GM12878 (cell line): ENCODE measurements at regions not wholly inside any gene's neighbourhood (a gene's known extent, or its start where the extent isn't known, plus 50 kb on each side); places are given as distances from the start of the nearest gene placed in this dataset.

ENCODE experiments used
- ATAC-seq: fragments of 200-7000 bp; cut with Tn5 transposase; 3 replicates; pipeline ENCODE4 v1.9.1; 2020; ENCODE audit warnings: mild to moderate bottlenecking, moderate library complexity
- BruUV-seq: library from RNA; stranded (reverse); fragments of 400-500 nt; replicated peaks from 2 replicates; lab custom pipeline; 2021; lab: Mats Ljungman, UMichigan
- CTCF ChIA-PET: fragments of 300-600 bp; sonication (Branson Sonifier 250); formaldehyde crosslinking; extraction: SDS; loops from one replicate; lab custom pipeline; 2021; ENCODE audit warnings: inconsistent platforms; lab: Yijun Ruan, JAX
- POLR2A ChIA-PET: fragments of 350-600 bp; formaldehyde crosslinking; extraction: SDS; loops from one replicate; lab custom pipeline; 2021; ENCODE audit warnings: inconsistent platforms; lab: Charles Lee
- RAD21 ChIA-PET: fragments of 300-600 bp; sonication (Branson Sonifier 250); formaldehyde crosslinking; loops from one replicate; lab custom pipeline; 2023; ENCODE audit warnings: antibody characterized with exemption; ENCODE audit not compliant: unreplicated experiment; lab: Charles Lee
- SMC1A ChIA-PET: fragments of 300-600 bp; sonication (Branson Sonifier 250); formaldehyde crosslinking; loops from one replicate; lab custom pipeline; 2023; ENCODE audit not compliant: unreplicated experiment, uncharacterized antibody; lab: Charles Lee
- DNase-seq: peaks from one replicate; pipeline ENCODE4 v3.0.0-alpha.2; 2011; ENCODE audit warnings: low read depth, low spot score
- FAIRE-seq: peaks from 3 replicates; lab custom pipeline; 2011; peaks lifted over from hg19 to GRCh38; lab: Jason Lieb, UNC
- H2AFZ ChIP-seq: 2 replicates; pipeline ENCODE4 v1.6.0; 2011; ENCODE audit warnings: low read depth, low read length, control low read depth; ENCODE audit not compliant: control insufficient read depth
- H3K27ac ChIP-seq: 2 replicates; pipeline ENCODE4 v1.5.1; 2011; ENCODE audit warnings: control low read depth; ENCODE audit not compliant: control insufficient read depth, insufficient read depth
- H3K27me3 ChIP-seq, 2 experiments: replicated peaks in 1 of 2; 2 replicates each; pipeline versions ENCODE4 v1.6.0 to v1.6.1; 2011; ENCODE audit warnings: low read length in 1 of 2; ENCODE audit not compliant: control insufficient read depth in 2 of 2, insufficient read depth in 2 of 2
- H3K36me3 ChIP-seq, 2 experiments: 2 replicates each; pipeline ENCODE4 v1.5.1; 2011; ENCODE audit warnings: low read length in 1 of 2; ENCODE audit not compliant: control insufficient read depth in 2 of 2, insufficient read depth in 2 of 2
- H3K4me1 ChIP-seq: 2 replicates; pipeline ENCODE4 v1.6.1; 2011; ENCODE audit warnings: mild to moderate bottlenecking, low read length, moderate library complexity, mixed read lengths; ENCODE audit not compliant: control insufficient read depth, insufficient read depth
- H3K4me2 ChIP-seq: 2 replicates; pipeline ENCODE4 v1.6.0; 2011; ENCODE audit warnings: control low read depth; ENCODE audit not compliant: control insufficient read depth, insufficient read depth
- H3K4me3 ChIP-seq: fragments of 200-600 bp; sonication (generic); 2 replicates; pipeline ENCODE4 v1.5.1; 2016
- H3K79me2 ChIP-seq: 2 replicates; pipeline ENCODE4 v1.6.0; 2011; ENCODE audit warnings: low read length; ENCODE audit not compliant: control insufficient read depth, insufficient read depth
- H3K9ac ChIP-seq: 2 replicates; pipeline ENCODE4 v1.8.0; 2011; ENCODE audit warnings: low read length, control low read depth, mixed read lengths; ENCODE audit not compliant: control insufficient read depth, insufficient read depth
- H3K9me3 ChIP-seq: replicated peaks from 3 replicates; pipeline ENCODE4 v1.5.1; 2011; ENCODE audit warnings: mild to moderate bottlenecking, low read length; ENCODE audit not compliant: control insufficient read depth, insufficient read depth
- H4K20me1 ChIP-seq: 2 replicates; pipeline ENCODE4 v1.6.0; 2011; ENCODE audit not compliant: control insufficient read depth, insufficient read depth
- FOS ChIP-seq: IDR thresholded peaks from 3 replicates; pipeline ENCODE4 v1.6.1; 2011; ENCODE audit warnings: borderline replicate concordance; ENCODE audit not compliant: insufficient read length; ENCODE audit errors: extremely low read depth
- NR2C2 ChIP-seq: IDR thresholded peaks from 2 replicates; pipeline ENCODE4 v1.6.1; 2011; ENCODE audit warnings: borderline replicate concordance, low read depth; ENCODE audit not compliant: control insufficient read depth, insufficient read length
- RAD21 ChIP-seq: IDR thresholded peaks from 2 replicates; pipeline ENCODE4 v1.6.1; 2011; ENCODE audit warnings: mild to moderate bottlenecking, low read depth, low read length, moderate library complexity; ENCODE audit not compliant: insufficient read depth
- RAD51 ChIP-seq: fragments of 450-650 bp; IDR thresholded peaks from 2 replicates; pipeline ENCODE4 v1.6.1; 2016; ENCODE audit warnings: moderate library complexity, mild to moderate bottlenecking, inconsistent platforms
- YY1 ChIP-seq: IDR thresholded peaks from 2 replicates; pipeline ENCODE4 v1.6.1; 2011; ENCODE audit warnings: low read depth, mild to moderate bottlenecking, low read length
- ZNF217 ChIP-seq: fragments of 450-650 bp; IDR thresholded peaks from 2 replicates; pipeline ENCODE4 v1.6.1; 2017; ENCODE audit warnings: antibody characterized with exemption, mild to moderate bottlenecking
- WGBS: methylation state at CpG from one replicate; pipeline ENCODE4 v1.1.6; 2016; ENCODE audit warnings: low lambda C conversion rate; ENCODE audit not compliant: insufficient replicate concordance, insufficient coverage; ENCODE audit errors: missing lambda C conversion rate; 5-methylcytosine and 5-hydroxymethylcytosine counted together
- in situ Hi-C: fragments of 300-500 bp; cut with MboI; formaldehyde crosslinking; loops from 9 replicates; pipeline ENCODE4 v1.14.3; 2018; ENCODE audit warnings: mixed read lengths
- intact Hi-C: fragments of 100-400 bp; cut with micrococcal nuclease; formaldehyde crosslinking; loops from one replicate; pipeline ENCODE4 v1.14.2; 2022; ENCODE audit not compliant: unreplicated experiment
- TF ChIP-seq, protein P1 (sequence below): fragments of 150-350 bp; IDR thresholded peaks from 2 replicates; pipeline ENCODE4 v1.6.1; 2014; ENCODE audit warnings: mild to moderate bottlenecking, low read depth, low read length
- TF ChIP-seq, protein P2 (sequence below): IDR thresholded peaks from 2 replicates; pipeline ENCODE4 v1.6.1; 2012; ENCODE audit warnings: low read depth, low read length, improper control_type of control experiment

DNA sequence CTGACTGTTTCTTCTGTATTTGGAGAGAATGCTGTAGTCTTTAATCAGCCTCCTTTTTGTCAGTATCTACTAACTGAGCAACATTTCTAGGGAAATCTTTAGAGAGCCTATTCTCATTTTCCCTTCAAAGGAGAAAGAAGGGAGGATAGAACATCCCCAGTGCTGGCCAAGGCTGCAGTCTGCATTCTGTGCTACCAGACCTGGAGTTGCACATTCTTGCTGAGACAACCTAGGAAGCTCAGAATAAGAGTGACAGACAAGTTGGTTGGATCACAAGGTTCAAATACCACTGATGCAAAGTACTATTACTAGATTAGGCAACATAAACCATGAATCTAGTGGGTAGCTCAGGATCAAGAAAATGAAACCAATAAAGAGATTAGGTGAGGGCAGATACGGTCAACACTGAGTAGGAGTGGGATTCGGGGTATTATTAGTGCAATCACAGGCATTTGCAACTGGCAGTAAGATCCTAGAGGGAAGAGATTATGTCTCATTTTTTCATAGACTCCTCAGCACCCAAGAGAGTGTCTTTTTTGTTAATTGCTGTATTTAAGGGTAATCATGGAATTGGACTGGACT, 213.5 kb upstream of the FAM83B start (continued):
- TF ChIP-seq FOS, result no peak
- TF ChIP-seq, all 136 proteins: peak for 0

DNA sequence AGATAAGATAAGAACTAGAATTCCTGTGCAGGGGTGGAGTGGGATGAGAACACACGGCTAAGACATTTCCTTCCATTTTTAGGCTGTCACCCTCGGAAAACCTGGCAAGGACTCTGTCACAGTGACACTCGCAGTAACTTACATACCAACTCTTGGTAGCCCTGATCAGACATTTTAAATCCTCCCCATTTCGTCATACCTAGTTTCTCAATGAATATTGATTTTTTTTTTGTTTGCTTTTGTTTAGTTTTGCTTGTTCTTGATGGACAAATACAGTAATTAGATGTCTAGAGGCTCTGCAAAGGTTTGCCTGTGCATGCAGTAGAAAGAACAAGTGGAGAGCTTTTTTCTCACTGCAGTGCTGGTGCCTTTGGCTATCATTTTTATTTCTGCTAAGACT, 213.0 kb upstream of the FAM83B start:
- 23% methylated on average over 4 of the region's 4 CpGs for WGBS
- TF ChIP-seq, protein P1, sequence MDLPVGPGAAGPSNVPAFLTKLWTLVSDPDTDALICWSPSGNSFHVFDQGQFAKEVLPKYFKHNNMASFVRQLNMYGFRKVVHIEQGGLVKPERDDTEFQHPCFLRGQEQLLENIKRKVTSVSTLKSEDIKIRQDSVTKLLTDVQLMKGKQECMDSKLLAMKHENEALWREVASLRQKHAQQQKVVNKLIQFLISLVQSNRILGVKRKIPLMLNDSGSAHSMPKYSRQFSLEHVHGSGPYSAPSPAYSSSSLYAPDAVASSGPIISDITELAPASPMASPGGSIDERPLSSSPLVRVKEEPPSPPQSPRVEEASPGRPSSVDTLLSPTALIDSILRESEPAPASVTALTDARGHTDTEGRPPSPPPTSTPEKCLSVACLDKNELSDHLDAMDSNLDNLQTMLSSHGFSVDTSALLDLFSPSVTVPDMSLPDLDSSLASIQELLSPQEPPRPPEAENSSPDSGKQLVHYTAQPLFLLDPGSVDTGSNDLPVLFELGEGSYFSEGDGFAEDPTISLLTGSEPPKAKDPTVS, result no peak
- TF ChIP-seq ZNF217, result no peak
- TF ChIP-seq RAD21, result no peak
- no peak for TF ChIP-seq RAD51
- no peak for TF ChIP-seq NR2C2
- TF ChIP-seq YY1, result no peak
- TF ChIP-seq, protein P2, sequence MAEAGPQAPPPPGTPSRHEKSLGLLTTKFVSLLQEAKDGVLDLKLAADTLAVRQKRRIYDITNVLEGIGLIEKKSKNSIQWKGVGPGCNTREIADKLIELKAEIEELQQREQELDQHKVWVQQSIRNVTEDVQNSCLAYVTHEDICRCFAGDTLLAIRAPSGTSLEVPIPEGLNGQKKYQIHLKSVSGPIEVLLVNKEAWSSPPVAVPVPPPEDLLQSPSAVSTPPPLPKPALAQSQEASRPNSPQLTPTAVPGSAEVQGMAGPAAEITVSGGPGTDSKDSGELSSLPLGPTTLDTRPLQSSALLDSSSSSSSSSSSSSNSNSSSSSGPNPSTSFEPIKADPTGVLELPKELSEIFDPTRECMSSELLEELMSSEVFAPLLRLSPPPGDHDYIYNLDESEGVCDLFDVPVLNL, result no peak
- H3K27ac ChIP-seq, result no peak overlapping the region
- ChIA-PET CTCF (no interaction called here), POLR2A (no interaction called here), SMC1A (no interaction called here), RAD21 (no interaction called here)
- H3K4me2 ChIP-seq, result no peak overlapping the region
- ATAC-seq (no peak), FAIRE-seq (no peak), DNase-seq (no peak)
- no peak overlapping the region for H3K9ac ChIP-seq
- no peaks in the 10 kb centered on the region for H3K4me1 ChIP-seq
- intact Hi-C loops, result no loop called here
- H2AFZ ChIP-seq, result no peak overlapping the region
- H3K36me3 ChIP-seq, result no peaks in the 10 kb centered on the region
- BruUV-seq, result no TSS peak
- H3K79me2 ChIP-seq, result no peaks in the 10 kb centered on the region
- no peaks in the 10 kb centered on the region for H4K20me1 ChIP-seq
- H3K4me3 ChIP-seq, result no peak overlapping the region
- in situ Hi-C loops, result no loop called here
- no peaks in the 10 kb centered on the region for H3K9me3 ChIP-seq
- no peaks in the 10 kb centered on the region; a peak in 1 of 4 replicates for H3K27me3 ChIP-seq
